ENCODE measurements at regions not wholly inside any gene's neighbourhood (a gene's known extent, or its start where the extent isn't known, plus 50 kb on each side); places are given as distances from the start of the nearest gene placed in this dataset.

DNA sequence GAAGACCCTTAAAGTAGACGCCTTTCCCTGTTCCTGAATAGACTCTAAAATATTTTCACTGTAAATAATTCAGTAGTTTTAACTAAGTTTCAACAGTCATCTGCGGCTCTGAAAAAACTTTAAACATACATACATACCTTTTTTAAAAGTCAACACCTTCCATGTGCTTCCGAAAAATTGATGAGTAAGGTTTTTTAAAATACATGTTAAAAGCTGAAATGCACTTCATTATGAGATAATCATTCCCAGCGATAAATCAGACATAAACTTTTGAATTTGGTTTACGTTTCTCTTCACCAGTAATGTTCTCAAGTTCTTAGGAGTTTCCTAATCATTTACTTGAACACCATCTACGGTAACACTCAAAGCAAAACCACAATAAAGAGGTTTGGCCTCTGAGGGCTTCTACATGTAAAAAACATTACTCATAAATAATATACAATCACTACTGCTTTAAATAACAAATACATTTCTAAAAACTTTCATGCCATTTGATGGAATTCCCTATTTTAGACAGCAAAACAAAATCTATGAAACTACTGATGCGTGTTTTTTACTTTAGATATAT lies 403.5 kb downstream of the SHQ1 start:
- Histone ChIP-seq H4K20me1 (replicated peaks; ENCODE audit: insufficient read depth) (peaks cover 63% of the 10 kb centered on the region), H3F3A (replicated peaks; ENCODE audit: low read depth) (peaks cover 9% of the 10 kb centered on the region; the same call in 1 of the 2 replicates), H3K27me3 (ENCODE audit: insufficient read depth) (peaks cover 17% of the 10 kb centered on the region), H2AFZ (no peak overlapping the region), H3K4me3 (peak overlapping the region; percentile 85), H3K36me3 (ENCODE audit: insufficient read depth) (no peaks in the 10 kb centered on the region), H3K4me2 (peak overlapping the region; percentile 88), H3K79me2 (replicated peaks; ENCODE audit: insufficient read depth) (peaks cover 70% of the 10 kb centered on the region), H3K4me1 (ENCODE audit: insufficient read depth) (peaks cover 53% of the 10 kb centered on the region), H3K9me2 (ENCODE audit: insufficient read depth) (no peaks in the 10 kb centered on the region), H3K27ac (ENCODE audit: low read depth) (no peak overlapping the region)
- TF ChIP-seq POLR2AphosphoS5 (IDR thresholded peaks at IDR 0.05; ENCODE audit: low read depth): no peak
- no peak for TF ChIP-seq CTCF (conservative IDR thresholded peaks at IDR 0.05; ENCODE audit: low read depth in 2 of 2)
- TF ChIP-seq STAT1 (IDR thresholded peaks at IDR 0.05; ENCODE audit: unreplicated experiment): no peak
- TF ChIP-seq ZNF462 (CRISPR knock-in tag; IDR thresholded peaks at IDR 0.05): no peak
- H3K36me3 Mint-ChIP-seq (ENCODE audit: low read depth): peaks cover 13% of the 10 kb centered on the region
- H3K4me3 Mint-ChIP-seq: peak overlapping the region; percentile 97
- no peaks in the 10 kb centered on the region for H3K9me3 Mint-ChIP-seq
- no peak overlapping the region for H3K27ac Mint-ChIP-seq
- H3K27me3 Mint-ChIP-seq (ENCODE audit: insufficient read depth, low read depth, poor library complexity): peaks cover 22% of the 10 kb centered on the region
- ATAC-seq (no peak), DNase-seq (ENCODE audit: low spot score) (no peak)
- H3K4me1 Mint-ChIP-seq: peaks cover 49% of the 10 kb centered on the region
